NCI-H1048 (cell line): ENCODE measurements at regions not wholly inside any gene's neighbourhood (a gene's known extent, or its start where the extent isn't known, plus 50 kb on each side); places are given as distances from the start of the nearest gene placed in this dataset.
"Not testable (repeated sequence)": the region's sequence is repeated elsewhere in the genome, so short reads cannot be mapped to it uniquely, and the experiment has no call there.

Experiments used
- DNase-seq: peaks from one replicate; lab custom pipeline; 2025; lab: John Stamatoyannopoulos, UW

DNA sequence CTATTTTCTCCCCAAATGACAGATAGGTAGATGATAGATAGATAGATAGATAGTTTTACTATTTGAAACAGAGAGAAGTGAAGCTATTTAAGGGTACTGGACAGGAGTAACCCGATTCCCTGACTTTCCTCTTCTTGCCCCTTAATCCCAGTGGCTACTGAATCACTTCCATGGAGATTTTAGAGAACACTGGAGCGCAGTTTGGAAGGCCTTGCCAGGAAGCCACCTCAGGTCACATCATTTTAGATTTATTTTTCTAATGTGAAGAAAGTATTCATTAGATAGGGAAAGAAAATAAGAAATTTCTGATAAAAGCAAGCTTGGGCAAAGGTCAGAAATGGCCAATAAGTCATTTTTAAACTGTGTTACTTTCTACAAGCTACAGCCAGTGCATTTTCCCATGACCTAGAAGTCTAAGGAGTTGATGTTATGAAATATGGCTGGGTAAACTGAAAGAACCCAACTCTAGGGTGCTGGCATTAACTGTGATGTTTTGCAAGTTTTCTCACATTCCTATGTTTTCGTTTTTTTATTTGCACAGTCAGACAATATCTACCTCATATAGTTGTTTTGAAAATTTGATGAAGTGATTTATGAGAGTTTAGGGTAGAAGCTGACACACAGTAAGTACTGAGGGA is 544.7 kb upstream of the PTGER4 start:
- no peak for DNase-seq

- no peak for DNase-seq
Measured at GRCh38 chr5:40124367-40124766, 555.3 kb upstream of the PTGER4 start.

DNA sequence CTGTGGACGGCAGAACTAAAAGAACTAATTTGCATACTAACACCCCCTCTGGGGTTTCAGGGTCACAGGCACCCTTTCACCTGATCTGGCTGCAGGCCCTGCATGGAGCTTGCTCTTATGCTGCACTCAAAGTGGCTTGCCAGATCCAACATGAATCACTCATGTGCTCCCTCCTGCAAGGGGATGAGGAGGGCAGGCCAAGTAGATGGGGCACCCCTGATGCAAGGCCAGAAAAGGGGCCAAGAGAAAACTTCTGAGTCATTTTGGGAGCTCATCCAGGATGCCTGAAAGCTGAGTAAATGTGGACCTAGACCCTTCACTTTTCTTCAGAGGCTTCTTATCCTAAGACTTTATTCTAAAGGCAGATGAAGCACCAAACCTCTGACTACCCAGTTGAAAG is 558.5 kb upstream of the PTGER4 start:
- DNase-seq: no peak

DNA sequence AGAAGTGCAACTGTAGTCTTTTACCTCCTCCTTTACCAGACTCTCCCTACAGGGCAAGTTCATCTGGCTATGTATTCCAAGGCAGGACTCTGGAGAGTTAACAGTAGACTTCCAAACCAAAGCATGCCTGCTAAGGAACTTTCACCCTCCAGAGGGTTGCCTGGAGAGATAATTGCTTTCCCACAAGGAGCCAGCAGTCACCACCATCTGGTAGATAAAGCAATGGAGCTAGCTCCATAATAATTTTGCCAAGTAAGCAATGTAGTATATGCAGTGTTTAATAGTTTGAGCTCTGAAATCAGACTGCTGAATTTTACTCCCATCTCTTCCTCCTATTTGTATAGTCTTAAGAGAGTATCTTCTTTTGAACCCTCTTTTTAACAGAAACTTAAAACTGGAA is 566.8 kb upstream of the PTGER4 start:
- DNase-seq: no peak

GRCh38 chr5:40111036-40111435 is 568.7 kb upstream of the PTGER4 start:
- not testable (repeated sequence) for DNase-seq

- DNase-seq: not testable (repeated sequence)
Measured at GRCh38 chr5:40108764-40109390, 570.8 kb upstream of the PTGER4 start.

DNA sequence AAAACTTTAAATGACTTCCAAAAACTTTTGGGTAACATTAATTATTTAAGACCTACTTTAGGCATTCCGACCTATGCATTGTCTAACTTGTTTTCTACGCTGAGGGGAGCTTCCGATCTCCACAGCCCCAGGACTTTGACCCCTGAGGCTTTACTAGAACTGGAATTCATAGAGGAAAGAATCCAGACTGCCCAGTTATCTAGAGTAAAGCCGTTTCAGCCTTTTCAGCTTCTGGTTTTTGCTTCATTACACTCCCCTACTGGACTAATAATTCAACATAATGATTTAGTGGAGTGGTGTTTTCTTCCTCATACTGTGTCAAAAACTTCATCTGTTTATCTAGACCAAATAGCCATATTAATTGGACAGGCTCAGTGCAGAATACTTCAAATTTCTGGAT is 571.9 kb upstream of the PTGER4 start:
- DNase-seq: not testable (repeated sequence)

GRCh38 chr5:40106847-40107246 is 572.9 kb upstream of the PTGER4 start:
- no peak for DNase-seq

GRCh38 chr5:40098313-40098712 is 581.4 kb upstream of the PTGER4 start:
- no peak for DNase-seq

GRCh38 chr5:40093550-40093949 is 586.2 kb upstream of the PTGER4 start:
- DNase-seq: no peak

GRCh38 chr5:40089269-40089668 is 590.4 kb upstream of the PTGER4 start:
- no peak for DNase-seq

DNA sequence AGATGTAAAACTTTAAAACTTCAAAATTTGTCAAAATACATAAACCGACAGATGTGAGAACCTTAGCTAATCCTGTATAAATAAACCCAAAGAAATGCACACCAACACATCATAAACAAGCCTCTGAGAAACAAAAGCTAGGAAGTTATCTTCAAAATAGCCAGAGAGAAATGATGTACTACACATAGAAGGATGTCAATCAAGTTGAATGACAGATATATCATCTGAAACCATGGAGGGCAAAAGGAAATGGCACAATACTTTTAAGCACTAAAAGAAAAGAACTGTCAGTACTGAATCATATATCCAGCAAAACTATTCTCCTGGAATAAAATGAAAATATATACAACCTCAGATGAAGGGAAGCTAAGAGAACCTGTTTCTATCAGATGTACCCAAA is 595.1 kb upstream of the PTGER4 start:
- DNase-seq: no peak

- no peak for DNase-seq
Measured at GRCh38 chr5:40082313-40082712, 597.4 kb upstream of the PTGER4 start.

GRCh38 chr5:40080191-40080590 is 599.5 kb upstream of the PTGER4 start:
- DNase-seq: no peak

GRCh38 chr5:40078898-40079575 is 600.7 kb upstream of the PTGER4 start:
- no peak for DNase-seq

GRCh38 chr5:40074826-40075225 is 604.9 kb upstream of the PTGER4 start:
- no peak for DNase-seq

- no peak for DNase-seq
Measured at GRCh38 chr5:40073927-40074326, 605.8 kb upstream of the PTGER4 start.

DNA sequence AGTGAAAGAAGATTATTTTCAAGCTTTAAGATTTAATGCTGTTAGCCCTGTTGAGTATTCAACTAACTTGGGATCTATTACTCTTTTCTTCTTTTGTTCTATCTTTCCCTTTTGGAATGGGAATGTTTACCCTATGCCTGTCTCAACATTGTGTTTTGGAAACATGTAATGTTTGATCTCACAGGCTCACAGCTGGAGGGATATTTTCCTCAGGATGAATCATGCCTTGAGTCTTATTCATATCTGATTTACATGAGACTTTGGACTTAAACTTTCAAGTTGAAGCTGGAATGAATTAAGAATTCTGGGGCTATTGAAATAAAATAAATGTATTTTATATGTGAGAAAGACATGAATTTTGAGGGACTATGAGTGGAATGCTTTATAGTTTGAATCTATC is 607.8 kb upstream of the PTGER4 start:
- DNase-seq: no peak

DNA sequence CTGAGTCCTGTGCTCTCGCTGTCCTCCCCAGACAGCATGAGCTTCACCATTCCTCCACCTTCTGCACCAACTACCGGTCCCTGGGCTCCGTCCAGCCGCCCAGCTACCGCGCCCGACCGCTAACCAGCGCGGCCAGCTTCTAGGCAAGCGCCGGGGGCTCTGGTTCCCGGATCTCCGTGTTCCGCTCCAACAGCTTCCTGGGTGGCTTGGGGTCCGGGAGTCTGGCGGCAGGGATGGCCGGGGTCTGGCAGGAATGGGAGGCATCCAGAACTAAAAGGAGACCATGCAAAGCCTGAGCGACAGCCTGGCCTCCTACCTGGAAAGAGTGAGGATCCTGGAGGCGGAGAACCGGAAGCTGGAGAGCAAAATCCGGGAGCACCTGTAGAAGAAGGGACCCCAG is 613.1 kb upstream of the PTGER4 start:
- no peak for DNase-seq

GRCh38 chr5:40052808-40053207 is 626.9 kb upstream of the PTGER4 start:
- DNase-seq: no peak

DNA sequence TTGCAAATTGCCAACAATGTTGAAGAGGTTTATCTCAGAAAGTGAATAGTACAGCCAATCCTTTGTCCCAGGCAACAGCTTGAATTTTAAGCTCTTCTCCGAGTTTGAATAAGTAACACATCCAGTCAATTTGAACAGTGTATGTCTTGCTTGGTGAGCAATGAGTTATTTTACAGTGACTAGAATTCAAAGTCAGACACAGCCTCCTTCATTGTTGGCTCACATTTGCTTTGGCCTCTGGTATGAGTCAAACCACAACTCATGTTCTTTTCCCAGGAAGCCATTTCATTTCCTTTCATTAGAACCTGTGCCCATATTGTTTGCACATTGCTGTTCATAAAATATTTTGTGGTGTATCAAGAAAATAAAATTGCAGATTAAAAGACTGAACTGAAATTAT is 622.0 kb upstream of the DAB2 start:
- DNase-seq: no peak

- DNase-seq: no peak
Measured at GRCh38 chr5:40045429-40045828, 620.6 kb upstream of the DAB2 start.

- no peak for DNase-seq
Measured at GRCh38 chr5:40043916-40044315, 619.1 kb upstream of the DAB2 start.

DNA sequence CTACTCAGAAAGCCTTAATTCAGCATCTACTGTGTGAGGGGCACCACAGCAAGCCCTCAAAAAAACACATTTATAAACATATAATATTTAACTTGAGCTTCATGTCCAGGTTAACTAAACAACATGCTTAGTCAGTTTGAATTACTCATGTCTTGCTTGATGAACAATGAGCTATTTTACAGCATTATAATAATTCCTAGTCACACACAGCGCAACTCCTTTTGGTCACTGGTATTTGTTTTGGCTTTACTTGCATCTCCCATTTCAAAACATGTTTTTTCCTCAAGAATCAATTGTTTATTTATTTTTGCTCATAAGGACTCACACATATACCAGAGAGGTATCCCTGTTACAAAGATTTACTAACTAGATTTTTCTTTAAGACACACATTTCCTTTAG is 616.7 kb upstream of the DAB2 start:
- no peak for DNase-seq
